ENCODE measurements at regions not wholly inside any gene's neighbourhood (a gene's known extent, or its start where the extent isn't known, plus 50 kb on each side); places are given as distances from the start of the nearest gene placed in this dataset.

DNA sequence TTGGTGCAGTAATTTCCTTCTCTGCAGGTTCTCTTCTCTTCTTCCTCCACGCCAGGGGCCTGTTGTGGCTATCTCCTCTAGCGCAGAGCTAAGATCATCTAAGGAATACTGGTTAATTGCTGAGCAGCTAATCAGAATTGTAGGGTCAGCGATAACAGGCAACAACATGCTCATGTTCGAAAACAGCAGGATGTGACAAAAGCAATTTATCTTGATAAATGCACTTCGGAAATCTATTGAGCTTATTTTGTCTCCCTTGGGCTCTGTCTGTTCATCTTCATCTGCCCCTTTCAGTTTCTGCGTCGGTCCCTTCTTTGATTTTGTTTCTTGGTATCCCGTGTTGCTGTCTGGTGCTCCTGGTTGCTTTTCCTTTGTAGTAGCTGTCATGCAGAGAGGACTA is 67.3 kb upstream of the MAP3K7 start:
- TF ChIP-seq, protein P1, sequence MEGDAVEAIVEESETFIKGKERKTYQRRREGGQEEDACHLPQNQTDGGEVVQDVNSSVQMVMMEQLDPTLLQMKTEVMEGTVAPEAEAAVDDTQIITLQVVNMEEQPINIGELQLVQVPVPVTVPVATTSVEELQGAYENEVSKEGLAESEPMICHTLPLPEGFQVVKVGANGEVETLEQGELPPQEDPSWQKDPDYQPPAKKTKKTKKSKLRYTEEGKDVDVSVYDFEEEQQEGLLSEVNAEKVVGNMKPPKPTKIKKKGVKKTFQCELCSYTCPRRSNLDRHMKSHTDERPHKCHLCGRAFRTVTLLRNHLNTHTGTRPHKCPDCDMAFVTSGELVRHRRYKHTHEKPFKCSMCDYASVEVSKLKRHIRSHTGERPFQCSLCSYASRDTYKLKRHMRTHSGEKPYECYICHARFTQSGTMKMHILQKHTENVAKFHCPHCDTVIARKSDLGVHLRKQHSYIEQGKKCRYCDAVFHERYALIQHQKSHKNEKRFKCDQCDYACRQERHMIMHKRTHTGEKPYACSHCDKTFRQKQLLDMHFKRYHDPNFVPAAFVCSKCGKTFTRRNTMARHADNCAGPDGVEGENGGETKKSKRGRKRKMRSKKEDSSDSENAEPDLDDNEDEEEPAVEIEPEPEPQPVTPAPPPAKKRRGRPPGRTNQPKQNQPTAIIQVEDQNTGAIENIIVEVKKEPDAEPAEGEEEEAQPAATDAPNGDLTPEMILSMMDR (IDR thresholded peaks at IDR 0.05), result no peak
- TF ChIP-seq POLR2A (IDR thresholded peaks at IDR 0.05), result no peak

Measured in breast epithelium (tissue), 3 donors.